Testis (tissue), 2 donors: ENCODE measurements at regions not wholly inside any gene's neighbourhood (a gene's known extent, or its start where the extent isn't known, plus 50 kb on each side); places are given as distances from the start of the nearest gene placed in this dataset.

Experiments used
- DNase-seq: peaks from one replicate; pipeline ENCODE4 v3.0.0-alpha.2; 2019
- H3K27ac ChIP-seq, 2 donors: fragments of 200-600 bp; sonication (generic); one replicate each; pipeline ENCODE4 v1.5.1; 2019
- H3K27me3 ChIP-seq: fragments of 200-600 bp; sonication (generic); one replicate; pipeline ENCODE4 v1.5.1; 2019
- H3K36me3 ChIP-seq: fragments of 200-600 bp; sonication (generic); one replicate; pipeline ENCODE4 v1.5.1; 2017; ENCODE audit warnings: low read depth; ENCODE audit errors: missing control alignments
- H3K4me1 ChIP-seq: fragments of 200-600 bp; sonication (generic); one replicate; pipeline ENCODE4 v1.5.1; 2019
- H3K4me3 ChIP-seq, 2 donors: fragments of 200-600 bp; sonication (generic); one replicate each; pipeline ENCODE4 v1.5.1; 2017 to 2019
- H3K9me3 ChIP-seq: fragments of 200-600 bp; sonication (generic); one replicate; pipeline ENCODE4 v1.5.1; 2017
- POLR2A ChIP-seq: fragments of 450-650 bp; IDR thresholded peaks from one replicate; pipeline ENCODE4 v1.6.1; 2017; ENCODE audit warnings: antibody characterized with exemption, mild to moderate bottlenecking, moderate library complexity
- WGBS, 2 donors: methylation state at CpG; one replicate each; pipeline ENCODE4 v1.1.5; 2018; 5-methylcytosine and 5-hydroxymethylcytosine counted together
- intact Hi-C: fragments of 100-400 bp; cut with DNase I; formaldehyde crosslinking; loops from one replicate; pipeline ENCODE4 v1.15.1; 2023; ENCODE audit warnings: low total_unique reads
- TF ChIP-seq, protein P1 (sequence below), 3 experiments: fragments of 450-650 bp in 2 of 3; fragments of 200-600 bp in 1 of 3; sonication (generic) in 1 of 3; IDR thresholded peaks; one replicate each; pipeline ENCODE4 v1.5.1; 2016 to 2019; ENCODE audit warnings: antibody characterized with exemption in 3 of 3, mild to moderate bottlenecking in 2 of 3, moderate library complexity in 1 of 3

DNA sequence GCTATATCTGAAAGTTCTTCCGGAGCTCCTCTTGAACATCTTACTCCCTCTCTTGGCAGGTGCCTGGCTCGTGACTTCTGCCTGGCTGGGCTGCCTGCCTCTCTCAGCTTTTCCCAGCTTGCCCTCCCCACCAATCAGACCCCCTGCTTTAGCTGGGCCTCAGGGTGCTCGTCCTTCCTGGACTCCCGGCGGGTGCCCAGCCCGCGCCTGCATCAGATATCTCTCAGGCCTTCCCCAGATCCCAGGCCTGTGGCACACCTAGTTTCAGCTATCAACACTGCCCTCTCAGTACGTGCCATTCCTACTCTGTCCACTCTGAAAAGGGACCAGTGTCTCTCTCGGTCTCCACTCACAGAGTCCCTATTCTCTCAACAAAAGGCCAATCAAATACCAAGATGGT, 96.5 kb upstream of the CLDN14 start:
- Histone ChIP-seq H3K36me3 (no peaks in the 10 kb centered on the region), H3K9me3 (no peaks in the 10 kb centered on the region), H3K27me3 (no peaks in the 10 kb centered on the region), H3K4me1 (no peaks in the 10 kb centered on the region), H3K27ac (no peak overlapping the region), H3K4me3 (no peak overlapping the region)
- no peak for DNase-seq
- intact Hi-C loops, result no loop called here
- TF ChIP-seq, protein P1, sequence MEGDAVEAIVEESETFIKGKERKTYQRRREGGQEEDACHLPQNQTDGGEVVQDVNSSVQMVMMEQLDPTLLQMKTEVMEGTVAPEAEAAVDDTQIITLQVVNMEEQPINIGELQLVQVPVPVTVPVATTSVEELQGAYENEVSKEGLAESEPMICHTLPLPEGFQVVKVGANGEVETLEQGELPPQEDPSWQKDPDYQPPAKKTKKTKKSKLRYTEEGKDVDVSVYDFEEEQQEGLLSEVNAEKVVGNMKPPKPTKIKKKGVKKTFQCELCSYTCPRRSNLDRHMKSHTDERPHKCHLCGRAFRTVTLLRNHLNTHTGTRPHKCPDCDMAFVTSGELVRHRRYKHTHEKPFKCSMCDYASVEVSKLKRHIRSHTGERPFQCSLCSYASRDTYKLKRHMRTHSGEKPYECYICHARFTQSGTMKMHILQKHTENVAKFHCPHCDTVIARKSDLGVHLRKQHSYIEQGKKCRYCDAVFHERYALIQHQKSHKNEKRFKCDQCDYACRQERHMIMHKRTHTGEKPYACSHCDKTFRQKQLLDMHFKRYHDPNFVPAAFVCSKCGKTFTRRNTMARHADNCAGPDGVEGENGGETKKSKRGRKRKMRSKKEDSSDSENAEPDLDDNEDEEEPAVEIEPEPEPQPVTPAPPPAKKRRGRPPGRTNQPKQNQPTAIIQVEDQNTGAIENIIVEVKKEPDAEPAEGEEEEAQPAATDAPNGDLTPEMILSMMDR (IDR thresholded peaks at IDR 0.05), result no peak
- no peak for TF ChIP-seq POLR2A
- 87 to 97% methylated on average over 9 of the region's 9 CpGs for WGBS, 2 donors

DNA sequence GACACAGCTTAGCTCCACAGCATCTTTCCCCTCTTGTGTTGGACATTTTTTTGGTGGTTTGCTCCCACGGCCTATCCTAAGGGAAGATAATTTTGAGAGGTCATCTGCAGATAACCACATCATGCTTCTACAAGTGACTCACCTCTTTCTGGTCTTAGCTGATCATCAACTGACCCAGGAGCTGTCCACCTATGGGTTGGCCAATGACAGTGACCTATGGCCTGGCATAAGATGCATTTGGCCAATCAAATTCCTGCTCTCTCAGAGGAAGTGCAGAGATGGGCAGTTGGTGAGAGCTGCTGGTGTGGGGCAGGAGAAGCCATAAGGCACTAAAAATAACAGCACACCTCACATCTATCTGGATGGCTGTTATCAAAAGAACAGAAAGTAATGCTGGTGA, 100.0 kb upstream of the CLDN14 start:
- WGBS, 2 donors, result 96 to 100% methylated on average over 1 of the region's 1 CpG
- no peak for TF ChIP-seq POLR2A
- no peak for DNase-seq
- Histone ChIP-seq H3K36me3 (no peaks in the 10 kb centered on the region), H3K4me3 (no peak overlapping the region), H3K4me1 (no peaks in the 10 kb centered on the region), H3K27ac (no peak overlapping the region), H3K27me3 (no peaks in the 10 kb centered on the region), H3K9me3 (no peaks in the 10 kb centered on the region)
- intact Hi-C loops, result no loop called here

GRCh38 chr21:36582271-36582670, 102.3 kb upstream of the CLDN14 start:
- intact Hi-C loops, result no loop called here

DNA sequence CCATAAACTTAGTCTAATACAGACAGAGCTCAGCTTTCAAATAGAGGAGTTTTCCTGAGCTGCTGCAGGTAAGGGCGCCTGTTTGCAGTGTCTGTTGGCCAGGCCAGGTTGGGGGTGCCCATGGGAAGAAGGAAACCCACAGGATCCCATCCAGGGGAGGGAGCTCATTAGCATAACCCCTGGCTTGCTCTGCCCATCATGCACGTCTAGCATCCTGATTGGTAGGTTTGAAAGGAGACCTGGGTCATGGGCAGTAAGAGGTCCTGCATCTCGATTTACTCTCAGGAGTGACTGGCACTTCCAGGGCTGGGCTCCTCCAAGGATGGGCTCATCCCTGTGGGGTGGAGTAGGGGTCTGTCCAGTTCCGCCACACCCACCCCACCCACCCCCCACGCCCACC, 103.7 kb upstream of the CLDN14 start:
- no peaks in the 10 kb centered on the region for H3K36me3 ChIP-seq
- H3K9me3 ChIP-seq, result no peaks in the 10 kb centered on the region
- WGBS, 2 donors, result 52 to 68% methylated on average over 3 to 4 of the region's 5 CpGs
- H3K4me3 ChIP-seq, result no peak overlapping the region
- H3K27me3 ChIP-seq, result no peaks in the 10 kb centered on the region
- H3K4me1 ChIP-seq, result no peaks in the 10 kb centered on the region
- no peak for DNase-seq
- intact Hi-C loops, result no loop called here
- no peak overlapping the region for H3K27ac ChIP-seq
- no peak for TF ChIP-seq POLR2A
- TF ChIP-seq, protein P1 (IDR thresholded peaks at IDR 0.05), result no peak

More at GRCh38 chr21:36582271-36582670, 102.3 kb upstream of the CLDN14 start:
- Histone ChIP-seq H3K36me3 (no peaks in the 10 kb centered on the region), H3K9me3 (no peaks in the 10 kb centered on the region), H3K27me3 (no peaks in the 10 kb centered on the region), H3K4me3 (no peak overlapping the region), H3K4me1 (no peaks in the 10 kb centered on the region), H3K27ac (no peak overlapping the region)
- no peak for DNase-seq
- 47 to 49% methylated on average over 6 of the region's 6 CpGs for WGBS, 2 donors
- no peak for TF ChIP-seq POLR2A
- TF ChIP-seq, protein P1 (IDR thresholded peaks at IDR 0.05), result no peak

- Histone ChIP-seq H3K9me3 (no peaks in the 10 kb centered on the region), H3K4me1 (no peaks in the 10 kb centered on the region), H3K36me3 (no peaks in the 10 kb centered on the region), H3K4me3 (no peak overlapping the region), H3K27me3 (no peaks in the 10 kb centered on the region), H3K27ac (no peak overlapping the region)
- intact Hi-C loops, result no loop called here
- DNase-seq, result no peak
- TF ChIP-seq, protein P1 (IDR thresholded peaks at IDR 0.05), result no peak
- TF ChIP-seq POLR2A, result no peak
- WGBS, 2 donors, result 92 to 94% methylated on average over 6 of the region's 6 CpGs
Measured at GRCh38 chr21:36584980-36585940, 105.3 kb upstream of the CLDN14 start.
